ENCODE measurements at regions not wholly inside any gene's neighbourhood (a gene's known extent, or its start where the extent isn't known, plus 50 kb on each side); places are given as distances from the start of the nearest gene placed in this dataset.
"Not testable (repeated sequence)": the region's sequence is repeated elsewhere in the genome, so short reads cannot be mapped to it uniquely, and the experiment has no call there.

DNA sequence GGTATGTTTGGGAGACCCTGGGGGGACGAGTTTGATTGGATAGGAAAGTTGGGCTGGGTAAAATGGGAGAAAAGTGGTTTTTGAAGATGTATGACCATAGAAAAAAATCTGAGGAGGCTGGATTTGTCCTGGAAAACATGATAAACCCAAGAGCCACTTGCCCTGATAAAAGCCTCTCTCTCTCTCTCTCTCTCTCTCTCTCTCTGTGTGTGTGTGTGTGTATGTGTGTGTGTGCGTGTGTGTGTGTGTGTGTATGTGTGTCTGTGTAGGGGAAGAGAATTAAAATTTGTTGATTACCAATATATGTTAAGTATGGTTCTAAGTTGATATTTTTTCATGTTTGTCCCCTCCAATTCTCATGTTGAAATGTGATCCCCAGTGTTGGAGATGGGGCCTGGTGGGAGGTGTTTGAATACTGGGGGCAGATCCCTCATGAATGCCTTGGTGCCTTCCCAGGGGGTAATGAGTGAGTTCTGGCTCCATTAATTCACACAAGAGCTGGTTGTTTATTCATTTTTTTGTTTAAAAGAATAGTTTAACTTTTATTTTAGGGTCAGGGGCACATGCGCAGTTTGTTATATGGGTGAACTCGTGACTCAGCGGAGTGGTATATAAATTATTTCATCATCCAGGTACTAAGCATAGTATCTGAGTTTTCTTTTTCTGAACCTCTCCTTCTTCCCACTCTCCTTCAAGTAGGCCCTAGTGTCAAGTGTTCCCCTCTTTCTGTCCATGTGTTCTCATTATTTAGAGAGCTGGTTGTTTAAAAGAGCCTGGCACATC, 208.8 kb downstream of the TFAP2B start:
- TF ChIP-seq POLR2A (IDR thresholded peaks at IDR 0.05; ENCODE audit: low read length) (no peak), GATA1 (IDR thresholded peaks at IDR 0.05; ENCODE audit: low read depth, low read length) (no peak)
- no peak for DNase-seq

DNA sequence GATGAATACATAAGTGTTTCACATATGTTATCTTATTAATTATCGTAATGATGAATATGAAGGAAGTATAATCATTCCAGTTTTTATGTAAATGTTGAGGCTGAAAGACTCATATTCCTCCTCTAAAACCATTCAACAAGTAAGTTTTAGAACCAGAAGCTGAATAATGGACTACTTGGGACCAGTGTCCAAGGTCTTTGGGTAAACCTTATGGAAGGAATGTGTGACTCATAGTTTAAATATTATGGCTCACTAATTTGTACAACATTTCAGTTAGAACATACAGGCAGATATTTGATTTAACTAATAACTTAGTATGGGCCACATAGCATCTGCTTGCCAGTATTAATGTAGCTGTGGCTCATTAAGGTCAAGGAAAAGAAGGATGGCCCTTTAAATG, 209.6 kb downstream of the TFAP2B start:
- TF ChIP-seq POLR2A (IDR thresholded peaks at IDR 0.05; ENCODE audit: low read length) (no peak), GATA1 (IDR thresholded peaks at IDR 0.05; ENCODE audit: low read depth, low read length) (no peak)
- no peak for DNase-seq

DNA sequence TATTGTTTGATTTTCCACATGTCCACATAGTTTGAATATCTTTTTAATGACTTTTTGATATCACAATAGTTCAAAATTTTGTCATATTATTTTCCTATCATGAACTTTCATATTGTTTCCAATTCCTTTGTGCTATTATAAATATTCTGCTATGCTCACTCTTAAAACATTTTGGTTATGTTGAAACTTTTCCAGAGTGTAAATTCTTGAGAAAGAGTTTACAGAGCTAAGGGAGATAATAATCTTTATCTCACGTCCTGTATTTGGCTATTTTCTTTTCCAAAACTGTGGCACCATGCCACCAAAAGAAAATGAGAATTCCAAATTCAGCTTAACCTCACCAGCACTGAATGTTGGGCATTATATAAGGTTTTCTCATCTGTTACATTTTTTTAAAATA, 210.9 kb downstream of the TFAP2B start:
- TF ChIP-seq POLR2A (IDR thresholded peaks at IDR 0.05; ENCODE audit: low read length) (no peak), GATA1 (IDR thresholded peaks at IDR 0.05; ENCODE audit: low read depth, low read length) (no peak)
- no peak for DNase-seq

DNA sequence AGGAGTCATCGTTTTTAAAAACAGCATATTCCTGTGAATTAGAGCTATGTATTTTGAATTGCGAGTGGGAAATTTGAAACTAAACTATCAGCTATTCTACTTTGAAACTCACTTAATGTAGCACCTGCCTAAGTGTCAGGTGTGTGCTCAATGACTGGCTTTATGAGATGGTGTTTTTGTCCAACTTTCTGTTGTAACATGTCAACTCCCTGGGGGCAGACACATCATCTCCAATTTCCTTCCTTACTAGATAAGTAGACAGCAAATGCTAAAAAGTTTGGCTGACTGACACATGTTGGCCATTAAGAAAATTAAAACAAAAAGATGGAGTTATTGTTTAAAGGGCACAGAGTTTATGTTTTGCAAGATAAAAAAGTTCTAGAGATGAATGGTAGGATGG, 226.9 kb downstream of the TFAP2B start:
- TF ChIP-seq POLR2A (IDR thresholded peaks at IDR 0.05; ENCODE audit: low read length) (no peak), GATA1 (IDR thresholded peaks at IDR 0.05; ENCODE audit: low read depth, low read length) (no peak)

DNA sequence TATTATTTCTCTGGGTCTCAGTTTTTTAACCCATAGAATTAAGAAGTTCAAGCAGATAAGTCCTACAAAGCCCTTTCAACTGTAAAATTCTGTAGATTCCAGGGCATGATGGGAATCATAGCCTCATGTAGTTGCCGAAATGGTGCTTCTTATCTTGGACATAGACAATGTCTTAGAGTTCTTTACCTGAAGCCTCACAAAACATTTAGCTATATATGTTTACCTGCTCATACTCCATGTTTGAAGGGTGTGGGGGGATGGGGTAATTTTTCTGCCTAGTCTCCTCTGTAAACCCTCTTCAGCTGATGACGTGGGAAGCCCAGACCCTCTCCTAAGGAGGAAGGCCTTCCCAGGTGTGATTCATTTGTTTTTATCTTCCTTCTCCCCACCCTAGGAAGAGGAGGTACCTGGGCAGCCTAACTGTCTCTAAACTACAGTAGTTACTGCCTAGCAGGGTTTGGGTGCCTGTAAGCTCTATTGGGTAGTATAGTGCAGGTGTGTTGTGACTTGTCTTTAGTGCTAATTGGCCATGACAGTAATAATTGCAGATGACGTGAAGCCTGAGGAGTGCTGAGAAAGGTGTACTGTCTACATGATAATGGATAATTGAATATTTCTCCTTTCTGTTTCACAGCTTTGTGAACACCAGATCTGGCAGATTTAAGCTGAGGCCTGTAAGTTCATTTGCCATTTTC, 230.8 kb downstream of the TFAP2B start:
- TF ChIP-seq GATA1 (IDR thresholded peaks at IDR 0.05; ENCODE audit: low read depth, low read length) (no peak), POLR2A (IDR thresholded peaks at IDR 0.05; ENCODE audit: low read length) (no peak)

More for the DNA sequence above, 226.9 kb downstream of the TFAP2B start:
- DNase-seq: no peak

DNA sequence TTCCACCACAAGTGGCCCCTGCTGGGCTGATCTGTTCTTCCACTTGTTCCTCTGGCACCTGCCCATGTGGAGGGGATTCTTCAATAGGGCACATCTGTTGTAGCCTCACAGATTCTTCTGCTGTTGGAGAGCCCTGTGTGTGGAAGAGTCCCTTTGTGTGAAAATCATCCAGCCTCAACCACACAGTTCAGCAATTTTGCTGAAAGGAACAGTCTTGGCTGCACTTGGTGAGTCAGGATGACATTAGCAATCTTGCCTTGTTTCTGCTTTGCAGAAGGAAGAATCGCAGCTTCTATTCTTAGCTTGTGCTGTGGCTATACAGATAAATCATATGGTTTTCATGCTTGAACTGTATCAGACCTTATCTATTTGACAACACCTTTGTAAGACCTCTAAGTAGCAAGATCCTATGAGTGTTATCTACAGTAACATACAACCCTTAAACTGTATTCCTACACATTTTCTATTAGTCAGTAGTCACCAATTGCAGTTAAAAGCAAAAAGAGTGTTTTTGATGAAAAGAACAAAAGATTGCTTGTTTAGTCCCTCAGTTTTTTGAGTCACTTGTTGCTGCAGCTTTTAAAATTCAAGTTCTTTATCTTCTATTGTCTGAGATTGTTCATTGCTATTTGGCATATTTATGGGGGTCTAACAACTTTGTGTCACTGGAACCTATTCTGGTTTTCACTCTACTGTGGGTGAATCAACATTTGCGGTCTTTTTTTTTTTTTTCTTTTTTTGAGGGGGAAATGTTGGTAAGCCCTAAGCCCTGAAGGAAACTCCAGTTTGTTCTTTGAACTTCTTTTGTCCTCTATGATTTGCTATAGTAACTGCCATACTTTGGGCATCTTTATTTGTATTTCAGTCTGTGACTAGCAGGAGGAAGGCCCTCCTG, 231.6 kb downstream of the TFAP2B start:
- TF ChIP-seq POLR2A (IDR thresholded peaks at IDR 0.05; ENCODE audit: low read length): no peak
- TF ChIP-seq GATA1 (IDR thresholded peaks at IDR 0.05; ENCODE audit: low read depth, low read length): no peak
- DNase-seq: peak; percentile 29 to 63

More for the DNA sequence above, 230.8 kb downstream of the TFAP2B start:
- no peak for DNase-seq

DNA sequence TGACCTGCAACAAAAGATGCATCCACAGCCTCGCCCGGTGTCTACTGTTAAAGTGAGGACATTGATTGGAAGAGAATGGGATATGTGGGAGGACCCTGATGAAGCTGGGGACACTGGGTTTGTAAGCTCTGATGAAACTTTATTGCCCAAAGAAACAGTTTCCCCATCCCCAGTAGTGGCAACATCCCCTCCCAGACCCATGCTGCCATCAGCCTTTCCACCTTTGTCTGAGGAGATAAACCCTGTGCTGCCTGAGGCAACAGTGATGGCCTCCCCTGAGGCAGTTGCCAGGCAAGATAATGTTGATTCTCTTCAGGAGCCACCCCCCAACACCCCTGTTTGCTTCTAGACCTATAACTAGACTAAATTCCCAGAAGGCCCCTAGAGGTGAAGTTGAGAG, 234.0 kb downstream of the TFAP2B start:
- not testable (repeated sequence) for DNase-seq

DNA sequence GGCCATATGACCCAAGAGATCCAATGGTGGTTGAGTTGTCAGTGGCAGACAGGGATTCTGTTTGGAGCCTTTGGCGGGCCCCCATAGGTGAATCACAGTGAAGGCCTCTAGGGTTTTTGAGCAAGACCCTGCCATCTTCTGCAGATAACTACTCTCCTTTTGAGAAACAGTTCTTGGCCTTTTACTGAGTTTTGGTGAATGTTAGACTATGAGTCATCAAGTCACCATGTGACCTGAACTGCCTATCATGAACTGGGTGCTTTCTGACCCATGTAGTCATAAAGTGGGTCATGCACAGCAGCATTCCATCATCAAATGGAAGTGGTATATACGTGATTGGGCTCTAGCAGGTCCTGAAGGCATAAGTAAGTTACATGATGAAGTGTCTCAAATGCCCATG, 236.6 kb downstream of the TFAP2B start:
- DNase-seq: not testable (repeated sequence)

DNA sequence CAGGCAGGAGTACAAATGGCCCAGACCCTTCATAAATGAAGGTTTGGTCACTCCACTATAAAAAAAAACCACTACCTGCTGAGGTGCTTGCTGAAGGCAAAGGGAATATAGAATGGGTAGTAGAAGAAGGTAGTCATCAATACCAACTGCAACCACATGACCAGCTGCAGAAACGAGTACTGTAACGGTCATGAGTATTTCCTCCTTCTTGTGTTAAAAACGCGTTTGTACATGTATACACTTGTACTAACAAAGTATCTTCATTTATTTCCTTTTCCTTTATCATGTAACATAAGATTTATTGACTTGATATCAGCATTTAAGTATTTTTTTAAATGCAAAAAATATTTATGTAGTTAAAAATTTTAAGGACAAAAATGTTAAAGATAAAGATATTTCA, 238.6 kb downstream of the TFAP2B start:
- no peak for DNase-seq
- TF ChIP-seq GATA1 (IDR thresholded peaks at IDR 0.05; ENCODE audit: low read depth, low read length) (no peak), POLR2A (IDR thresholded peaks at IDR 0.05; ENCODE audit: low read length) (no peak)

DNA sequence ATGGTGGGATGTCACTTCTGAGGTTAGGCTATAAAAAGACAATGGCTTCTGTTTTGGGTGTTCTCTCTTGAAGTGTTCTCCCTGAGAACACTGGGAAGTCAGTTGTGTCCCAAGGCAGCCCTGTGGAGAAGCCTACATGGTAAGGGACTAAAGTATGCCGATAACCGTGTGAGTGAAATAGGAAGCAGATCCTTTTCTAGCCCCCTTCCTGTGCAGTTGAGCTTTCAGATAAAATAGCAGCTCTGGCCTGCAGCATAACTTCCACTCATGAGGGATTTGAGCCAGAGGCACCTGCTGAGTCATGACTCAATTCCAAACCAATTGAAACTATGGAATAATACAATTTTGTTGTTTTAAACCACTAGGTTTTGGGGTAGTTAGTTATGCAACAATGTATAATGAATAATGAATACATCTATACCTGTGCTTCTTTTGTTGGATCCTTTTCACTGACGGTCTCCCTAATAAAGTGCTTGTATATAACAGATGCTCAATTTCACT, 241.6 kb downstream of the TFAP2B start:
- DNase-seq: no peak
- TF ChIP-seq GATA1 (IDR thresholded peaks at IDR 0.05; ENCODE audit: low read depth, low read length) (no peak), POLR2A (IDR thresholded peaks at IDR 0.05; ENCODE audit: low read length) (no peak)

DNA sequence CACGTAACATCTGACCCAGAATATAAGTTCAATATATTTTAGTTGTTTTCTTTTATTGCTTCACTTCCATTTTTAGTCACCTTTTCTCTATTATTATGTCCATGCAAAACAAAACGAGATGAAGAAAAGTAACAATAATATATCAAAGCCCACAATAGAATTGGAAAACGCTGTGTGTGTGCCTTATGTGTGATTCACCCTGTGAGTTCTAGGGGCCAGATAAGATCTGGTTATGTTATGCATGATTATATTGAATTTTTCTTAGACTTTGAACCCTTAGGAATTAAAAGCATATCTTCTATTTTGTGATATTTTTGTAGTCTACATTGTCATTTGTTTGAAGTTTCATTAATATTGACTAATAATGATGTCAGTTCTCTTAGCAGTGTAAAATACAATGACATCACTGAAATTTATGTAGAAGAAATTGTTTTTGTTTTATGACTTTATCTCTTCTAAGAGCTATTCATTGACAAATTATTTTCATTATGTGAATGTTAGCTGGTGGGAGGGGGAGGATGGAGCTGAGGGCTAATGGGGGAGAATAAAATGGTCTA, 243.6 kb downstream of the TFAP2B start:
- TF ChIP-seq GATA1 (IDR thresholded peaks at IDR 0.05; ENCODE audit: low read depth, low read length) (no peak), POLR2A (IDR thresholded peaks at IDR 0.05; ENCODE audit: low read length) (no peak)
- DNase-seq: no peak

DNA sequence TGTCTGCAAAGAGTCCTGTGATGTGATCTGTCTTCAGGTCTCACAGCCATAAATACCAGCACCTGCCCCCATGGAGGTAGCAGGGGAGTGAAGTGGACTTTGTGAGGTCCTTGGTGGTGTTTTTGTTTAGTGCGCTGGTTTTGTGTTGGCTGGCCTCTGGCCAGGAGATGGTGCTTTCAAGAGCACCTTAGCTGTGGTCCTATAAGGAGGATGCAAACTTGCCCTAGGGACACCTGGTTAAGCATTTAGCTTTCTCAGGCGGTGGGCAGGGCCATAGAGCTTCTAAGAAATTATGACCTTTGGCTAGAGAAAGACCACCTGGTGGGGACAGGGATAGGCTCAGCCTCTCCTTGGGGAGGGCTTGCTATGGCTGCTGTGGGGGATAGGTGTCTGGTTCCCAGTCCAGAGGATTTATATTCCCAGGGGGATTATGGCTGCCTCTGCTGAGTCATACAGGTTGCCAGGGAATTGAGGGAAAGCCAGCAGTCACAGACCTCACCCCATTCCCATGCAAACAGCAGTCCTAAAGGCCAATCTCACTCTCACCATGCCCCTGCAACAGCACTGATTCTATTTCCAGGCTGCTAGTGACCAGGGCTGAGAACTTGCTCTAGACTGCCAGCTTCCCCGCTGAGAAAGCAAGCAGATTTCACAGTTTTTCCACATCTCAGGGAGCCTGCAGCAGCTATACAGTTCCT, 259.3 kb downstream of the TFAP2B start:
- no peak for DNase-seq
- TF ChIP-seq POLR2A (IDR thresholded peaks at IDR 0.05; ENCODE audit: low read length): no peak
- no peak for TF ChIP-seq GATA1 (IDR thresholded peaks at IDR 0.05; ENCODE audit: low read depth, low read length)

DNA sequence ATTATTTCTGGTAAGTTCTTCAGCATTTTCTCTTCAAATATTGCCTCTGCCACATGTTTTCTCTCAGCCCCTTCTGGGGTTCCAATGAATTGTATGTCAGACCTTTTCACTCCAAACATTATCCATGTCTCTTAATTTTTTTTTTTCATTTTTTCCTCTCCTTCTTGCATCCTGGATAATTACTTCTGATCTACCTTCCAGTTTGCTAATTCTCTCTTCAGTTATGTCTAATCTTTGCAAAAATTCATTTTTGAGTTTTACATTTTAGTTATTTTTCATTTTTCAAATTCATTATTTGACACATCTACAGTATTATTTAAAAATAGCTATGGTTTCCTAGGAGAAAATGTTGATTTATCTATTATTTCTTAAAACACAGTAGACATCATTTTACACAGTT, 271.7 kb downstream of the TFAP2B start:
- no peak for TF ChIP-seq POLR2A (IDR thresholded peaks at IDR 0.05; ENCODE audit: low read length)
- no peak for TF ChIP-seq GATA1 (IDR thresholded peaks at IDR 0.05; ENCODE audit: low read depth, low read length)
- DNase-seq: no peak

Measured in erythroblast (primary cell).